GM12878 (cell line): ENCODE measurements at regions not wholly inside any gene's neighbourhood (a gene's known extent, or its start where the extent isn't known, plus 50 kb on each side); places are given as distances from the start of the nearest gene placed in this dataset.

Experiments
- ATAC-seq: fragments of 200-7000 bp; cut with Tn5 transposase; 3 replicates; pipeline ENCODE4 v1.9.1; 2020; ENCODE audit warnings: mild to moderate bottlenecking, moderate library complexity
- BruUV-seq: library from RNA; stranded (reverse); fragments of 400-500 nt; replicated peaks from 2 replicates; lab custom pipeline; 2021; lab: Mats Ljungman, UMichigan
- CTCF ChIA-PET: fragments of 300-600 bp; sonication (Branson Sonifier 250); formaldehyde crosslinking; extraction: SDS; loops from one replicate; lab custom pipeline; 2021; ENCODE audit warnings: inconsistent platforms; lab: Yijun Ruan, JAX
- POLR2A ChIA-PET: fragments of 350-600 bp; formaldehyde crosslinking; extraction: SDS; loops from one replicate; lab custom pipeline; 2021; ENCODE audit warnings: inconsistent platforms; lab: Charles Lee
- RAD21 ChIA-PET: fragments of 300-600 bp; sonication (Branson Sonifier 250); formaldehyde crosslinking; loops from one replicate; lab custom pipeline; 2023; ENCODE audit warnings: antibody characterized with exemption; ENCODE audit not compliant: unreplicated experiment; lab: Charles Lee
- SMC1A ChIA-PET: fragments of 300-600 bp; sonication (Branson Sonifier 250); formaldehyde crosslinking; loops from one replicate; lab custom pipeline; 2023; ENCODE audit not compliant: unreplicated experiment, uncharacterized antibody; lab: Charles Lee
- DNase-seq: peaks from one replicate; pipeline ENCODE4 v3.0.0-alpha.2; 2011; ENCODE audit warnings: low read depth, low spot score
- FAIRE-seq: peaks from 3 replicates; lab custom pipeline; 2011; peaks lifted over from hg19 to GRCh38; lab: Jason Lieb, UNC
- H2AFZ ChIP-seq: 2 replicates; pipeline ENCODE4 v1.6.0; 2011; ENCODE audit warnings: low read depth, low read length, control low read depth; ENCODE audit not compliant: control insufficient read depth
- H3K27ac ChIP-seq: 2 replicates; pipeline ENCODE4 v1.5.1; 2011; ENCODE audit warnings: control low read depth; ENCODE audit not compliant: control insufficient read depth, insufficient read depth
- H3K27me3 ChIP-seq, 2 experiments: replicated peaks in 1 of 2; 2 replicates each; pipeline versions ENCODE4 v1.6.0 to v1.6.1; 2011; ENCODE audit warnings: low read length in 1 of 2; ENCODE audit not compliant: control insufficient read depth in 2 of 2, insufficient read depth in 2 of 2
- H3K36me3 ChIP-seq, 2 experiments: 2 replicates each; pipeline ENCODE4 v1.5.1; 2011; ENCODE audit warnings: low read length in 1 of 2; ENCODE audit not compliant: control insufficient read depth in 2 of 2, insufficient read depth in 2 of 2
- H3K4me1 ChIP-seq: 2 replicates; pipeline ENCODE4 v1.6.1; 2011; ENCODE audit warnings: mild to moderate bottlenecking, low read length, moderate library complexity, mixed read lengths; ENCODE audit not compliant: control insufficient read depth, insufficient read depth
- H3K4me2 ChIP-seq: 2 replicates; pipeline ENCODE4 v1.6.0; 2011; ENCODE audit warnings: control low read depth; ENCODE audit not compliant: control insufficient read depth, insufficient read depth
- H3K4me3 ChIP-seq: fragments of 200-600 bp; sonication (generic); 2 replicates; pipeline ENCODE4 v1.5.1; 2016
- H3K79me2 ChIP-seq: 2 replicates; pipeline ENCODE4 v1.6.0; 2011; ENCODE audit warnings: low read length; ENCODE audit not compliant: control insufficient read depth, insufficient read depth
- H3K9ac ChIP-seq: 2 replicates; pipeline ENCODE4 v1.8.0; 2011; ENCODE audit warnings: low read length, control low read depth, mixed read lengths; ENCODE audit not compliant: control insufficient read depth, insufficient read depth
- H3K9me3 ChIP-seq: replicated peaks from 3 replicates; pipeline ENCODE4 v1.5.1; 2011; ENCODE audit warnings: mild to moderate bottlenecking, low read length; ENCODE audit not compliant: control insufficient read depth, insufficient read depth
- H4K20me1 ChIP-seq: 2 replicates; pipeline ENCODE4 v1.6.0; 2011; ENCODE audit not compliant: control insufficient read depth, insufficient read depth
- CEBPZ ChIP-seq: fragments of 150-350 bp; IDR thresholded peaks from 2 replicates; pipeline ENCODE4 v1.6.1; 2016; ENCODE audit warnings: low read depth, low read length
- CHD1 ChIP-seq: IDR thresholded peaks from 2 replicates; pipeline ENCODE4 v1.6.1; 2012; ENCODE audit warnings: low read depth, low read length, improper control_type of control experiment
- KDM1A ChIP-seq: fragments of 200-600 bp; sonication (generic); IDR thresholded peaks from 2 replicates; pipeline ENCODE4 v1.6.1; 2016; ENCODE audit warnings: borderline replicate concordance
- MAX ChIP-seq: IDR thresholded peaks from 2 replicates; pipeline ENCODE4 v1.6.1; 2012; ENCODE audit warnings: low read depth, low read length, improper control_type of control experiment
- MEF2A ChIP-seq: IDR thresholded peaks from 2 replicates; pipeline ENCODE4 v1.6.1; 2011; ENCODE audit warnings: low read depth, mild to moderate bottlenecking, low read length, moderate library complexity; ENCODE audit not compliant: insufficient read depth
- NR2C1 ChIP-seq: fragments of 450-650 bp; IDR thresholded peaks from 2 replicates; pipeline ENCODE4 v1.6.1; 2017; ENCODE audit warnings: antibody characterized with exemption, mild to moderate bottlenecking, moderate library complexity
- RAD51 ChIP-seq: fragments of 450-650 bp; IDR thresholded peaks from 2 replicates; pipeline ENCODE4 v1.6.1; 2016; ENCODE audit warnings: moderate library complexity, mild to moderate bottlenecking, inconsistent platforms
- SMARCA5 ChIP-seq: fragments of 450-650 bp; IDR thresholded peaks from 2 replicates; pipeline ENCODE4 v1.6.1; 2017; ENCODE audit warnings: mild to moderate bottlenecking
- SRF ChIP-seq, 2 experiments: IDR thresholded peaks; 2 replicates each; pipeline ENCODE4 v1.6.1; 2011; ENCODE audit warnings: low read depth in 2 of 2, low read length in 2 of 2, mild to moderate bottlenecking in 1 of 2, moderate library complexity in 1 of 2
- TBL1XR1 ChIP-seq: IDR thresholded peaks from 2 replicates; pipeline ENCODE4 v1.6.1; 2012; ENCODE audit warnings: low read depth, low read length, improper control_type of control experiment
- TCF3 ChIP-seq: IDR thresholded peaks from 2 replicates; pipeline ENCODE4 v1.6.1; 2012; ENCODE audit warnings: low read depth, mild to moderate bottlenecking, low read length, borderline replicate concordance; ENCODE audit not compliant: insufficient read depth
- ZBED1 ChIP-seq: IDR thresholded peaks from 2 replicates; pipeline ENCODE4 v1.6.1; 2016; ENCODE audit warnings: borderline replicate concordance
- WGBS: methylation state at CpG from one replicate; pipeline ENCODE4 v1.1.6; 2016; ENCODE audit warnings: low lambda C conversion rate; ENCODE audit not compliant: insufficient replicate concordance, insufficient coverage; ENCODE audit errors: missing lambda C conversion rate; 5-methylcytosine and 5-hydroxymethylcytosine counted together
- in situ Hi-C: fragments of 300-500 bp; cut with MboI; formaldehyde crosslinking; loops from 9 replicates; pipeline ENCODE4 v1.14.3; 2018; ENCODE audit warnings: mixed read lengths
- intact Hi-C: fragments of 100-400 bp; cut with micrococcal nuclease; formaldehyde crosslinking; loops from one replicate; pipeline ENCODE4 v1.14.2; 2022; ENCODE audit not compliant: unreplicated experiment
- TF ChIP-seq, protein P1 (sequence below): IDR thresholded peaks from 2 replicates; pipeline ENCODE4 v1.6.1; 2012; ENCODE audit warnings: mild to moderate bottlenecking, low read depth, low read length
- TF ChIP-seq, protein P2 (sequence below): fragments of 450-650 bp; IDR thresholded peaks from 2 replicates; pipeline ENCODE4 v1.6.1; 2016; ENCODE audit warnings: mild to moderate bottlenecking, moderate library complexity, borderline replicate concordance

DNA sequence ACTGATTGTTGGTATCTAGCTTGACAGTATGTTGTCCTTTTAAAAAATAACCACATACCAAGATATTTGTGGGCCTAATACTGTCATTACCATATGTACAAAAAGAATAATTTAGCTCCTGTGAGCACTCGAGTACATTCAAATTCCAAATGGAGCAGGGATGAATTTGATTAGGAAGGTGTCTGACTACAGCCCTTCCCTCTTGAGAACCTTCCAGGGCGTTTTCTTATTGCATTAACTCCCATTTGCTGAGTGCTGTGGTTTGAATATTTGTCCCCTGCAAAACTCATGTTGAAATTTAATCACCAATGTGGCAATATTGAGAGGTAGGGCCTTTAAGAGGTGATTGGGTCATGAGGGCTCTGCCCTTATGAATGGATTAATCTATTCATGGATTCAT lies 76.9 kb upstream of the RALY start:
- SMC1A ChIA-PET, result interaction anchor here (0.8 to 1.6 kb wide), 5 partner anchors 11 to 152 kb away, joined by 3 to 9 read pairs (median 3); no protein-coding TSS in a partner anchor
- Histone ChIP-seq H3K4me1 (peaks cover 8% of the 10 kb centered on the region), H3K79me2 (no peaks in the 10 kb centered on the region), H3K9ac (no peak overlapping the region), H3K4me3 (no peak overlapping the region), H3K4me2 (no peak overlapping the region), H3K27ac (no peak overlapping the region), H2AFZ (no peak overlapping the region), H3K27me3 (no peaks in the 10 kb centered on the region), H3K9me3 (no peaks in the 10 kb centered on the region), H3K36me3 (no peaks in the 10 kb centered on the region), H4K20me1 (no peaks in the 10 kb centered on the region)
- FAIRE-seq (no peak), ATAC-seq (no peak), DNase-seq (no peak)
- 41% methylated on average over 2 of the region's 2 CpGs for WGBS
- CTCF ChIA-PET, result interaction anchor here (0.9 to 6.1 kb wide), 6 partner anchors 13 to 212 kb away, joined by 3 to 43 read pairs (median 18); no protein-coding TSS in a partner anchor
- in situ Hi-C loops (no loop called here), intact Hi-C loops (loop anchor here (5.0 kb wide), 3 partner anchors 54 to 211 kb away; no protein-coding TSS in a partner anchor)
- no TSS peak for BruUV-seq
- RAD21 ChIA-PET, result interaction anchor here (1.1 to 2.7 kb wide), 4 partner anchors 23 to 107 kb away, joined by 3 to 8 read pairs (median 3); no protein-coding TSS in a partner anchor
- POLR2A ChIA-PET, result no interaction called here
- TF ChIP-seq, protein P1, sequence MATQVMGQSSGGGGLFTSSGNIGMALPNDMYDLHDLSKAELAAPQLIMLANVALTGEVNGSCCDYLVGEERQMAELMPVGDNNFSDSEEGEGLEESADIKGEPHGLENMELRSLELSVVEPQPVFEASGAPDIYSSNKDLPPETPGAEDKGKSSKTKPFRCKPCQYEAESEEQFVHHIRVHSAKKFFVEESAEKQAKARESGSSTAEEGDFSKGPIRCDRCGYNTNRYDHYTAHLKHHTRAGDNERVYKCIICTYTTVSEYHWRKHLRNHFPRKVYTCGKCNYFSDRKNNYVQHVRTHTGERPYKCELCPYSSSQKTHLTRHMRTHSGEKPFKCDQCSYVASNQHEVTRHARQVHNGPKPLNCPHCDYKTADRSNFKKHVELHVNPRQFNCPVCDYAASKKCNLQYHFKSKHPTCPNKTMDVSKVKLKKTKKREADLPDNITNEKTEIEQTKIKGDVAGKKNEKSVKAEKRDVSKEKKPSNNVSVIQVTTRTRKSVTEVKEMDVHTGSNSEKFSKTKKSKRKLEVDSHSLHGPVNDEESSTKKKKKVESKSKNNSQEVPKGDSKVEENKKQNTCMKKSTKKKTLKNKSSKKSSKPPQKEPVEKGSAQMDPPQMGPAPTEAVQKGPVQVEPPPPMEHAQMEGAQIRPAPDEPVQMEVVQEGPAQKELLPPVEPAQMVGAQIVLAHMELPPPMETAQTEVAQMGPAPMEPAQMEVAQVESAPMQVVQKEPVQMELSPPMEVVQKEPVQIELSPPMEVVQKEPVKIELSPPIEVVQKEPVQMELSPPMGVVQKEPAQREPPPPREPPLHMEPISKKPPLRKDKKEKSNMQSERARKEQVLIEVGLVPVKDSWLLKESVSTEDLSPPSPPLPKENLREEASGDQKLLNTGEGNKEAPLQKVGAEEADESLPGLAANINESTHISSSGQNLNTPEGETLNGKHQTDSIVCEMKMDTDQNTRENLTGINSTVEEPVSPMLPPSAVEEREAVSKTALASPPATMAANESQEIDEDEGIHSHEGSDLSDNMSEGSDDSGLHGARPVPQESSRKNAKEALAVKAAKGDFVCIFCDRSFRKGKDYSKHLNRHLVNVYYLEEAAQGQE, result no peak
- TF ChIP-seq NR2C1, result no peak
- TF ChIP-seq TBL1XR1, result no peak
- no peak for TF ChIP-seq CHD1
- no peak for TF ChIP-seq SRF (IDR thresholded peaks at IDR 0.05; ENCODE audit: low read depth in 2 of 2, low read length in 2 of 2)
- no peak for TF ChIP-seq ZBED1
- TF ChIP-seq SMARCA5, result no peak
- TF ChIP-seq TCF3, result no peak
- no peak for TF ChIP-seq KDM1A
- no peak for TF ChIP-seq MEF2A
- no peak for TF ChIP-seq RAD51
- TF ChIP-seq, protein P2, sequence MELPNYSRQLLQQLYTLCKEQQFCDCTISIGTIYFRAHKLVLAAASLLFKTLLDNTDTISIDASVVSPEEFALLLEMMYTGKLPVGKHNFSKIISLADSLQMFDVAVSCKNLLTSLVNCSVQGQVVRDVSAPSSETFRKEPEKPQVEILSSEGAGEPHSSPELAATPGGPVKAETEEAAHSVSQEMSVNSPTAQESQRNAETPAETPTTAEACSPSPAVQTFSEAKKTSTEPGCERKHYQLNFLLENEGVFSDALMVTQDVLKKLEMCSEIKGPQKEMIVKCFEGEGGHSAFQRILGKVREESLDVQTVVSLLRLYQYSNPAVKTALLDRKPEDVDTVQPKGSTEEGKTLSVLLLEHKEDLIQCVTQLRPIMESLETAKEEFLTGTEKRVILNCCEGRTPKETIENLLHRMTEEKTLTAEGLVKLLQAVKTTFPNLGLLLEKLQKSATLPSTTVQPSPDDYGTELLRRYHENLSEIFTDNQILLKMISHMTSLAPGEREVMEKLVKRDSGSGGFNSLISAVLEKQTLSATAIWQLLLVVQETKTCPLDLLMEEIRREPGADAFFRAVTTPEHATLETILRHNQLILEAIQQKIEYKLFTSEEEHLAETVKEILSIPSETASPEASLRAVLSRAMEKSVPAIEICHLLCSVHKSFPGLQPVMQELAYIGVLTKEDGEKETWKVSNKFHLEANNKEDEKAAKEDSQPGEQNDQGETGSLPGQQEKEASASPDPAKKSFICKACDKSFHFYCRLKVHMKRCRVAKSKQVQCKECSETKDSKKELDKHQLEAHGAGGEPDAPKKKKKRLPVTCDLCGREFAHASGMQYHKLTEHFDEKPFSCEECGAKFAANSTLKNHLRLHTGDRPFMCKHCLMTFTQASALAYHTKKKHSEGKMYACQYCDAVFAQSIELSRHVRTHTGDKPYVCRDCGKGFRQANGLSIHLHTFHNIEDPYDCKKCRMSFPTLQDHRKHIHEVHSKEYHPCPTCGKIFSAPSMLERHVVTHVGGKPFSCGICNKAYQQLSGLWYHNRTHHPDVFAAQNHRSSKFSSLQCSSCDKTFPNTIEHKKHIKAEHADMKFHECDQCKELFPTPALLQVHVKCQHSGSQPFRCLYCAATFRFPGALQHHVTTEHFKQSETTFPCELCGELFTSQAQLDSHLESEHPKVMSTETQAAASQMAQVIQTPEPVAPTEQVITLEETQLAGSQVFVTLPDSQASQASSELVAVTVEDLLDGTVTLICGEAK, result no peak
- no peak for TF ChIP-seq MAX
- TF ChIP-seq CEBPZ, result no peak
